ENCODE measurements at regions not wholly inside any gene's neighbourhood (a gene's known extent, or its start where the extent isn't known, plus 50 kb on each side); places are given as distances from the start of the nearest gene placed in this dataset.

GRCh38 chr6:44049163-44049988, 77.9 kb downstream of the MRPL14 start:
- no peaks in the 10 kb centered on the region for H4K20me1 ChIP-seq (ENCODE audit: control insufficient read depth, insufficient read depth, insufficient read length)
- H3K23ac ChIP-seq (ENCODE audit: insufficient read length, low read depth, low read length), result no peak overlapping the region
- H2AK5ac ChIP-seq (ENCODE audit: insufficient read length, low read length), result no peak overlapping the region
- H3K79me2 ChIP-seq (ENCODE audit: insufficient read depth, low read length), result no peaks in the 10 kb centered on the region
- no peaks in the 10 kb centered on the region for H3K23me2 ChIP-seq (ENCODE audit: insufficient read length, low read depth, low read length, poor library complexity, severe bottlenecking)
- H3K27ac ChIP-seq (ENCODE audit: insufficient read length, low read depth, low read length), result no peak overlapping the region
- H3K27ac Mint-ChIP-seq, result no peak overlapping the region
- no peak for TF ChIP-seq CTCF (conservative IDR thresholded peaks at IDR 0.05)
- H3K9ac ChIP-seq (ENCODE audit: extremely low read depth, insufficient read length, low read length), result no peak overlapping the region
- H3K4me2 ChIP-seq (ENCODE audit: insufficient read depth, insufficient read length, low read length), result no peak overlapping the region
- no peaks in the 10 kb centered on the region for H3K27me3 ChIP-seq (ENCODE audit: insufficient read depth, low read length)
- no peak overlapping the region for H2BK12ac ChIP-seq (ENCODE audit: insufficient read length, low read depth, low read length)
- no peak overlapping the region for H3K14ac ChIP-seq (ENCODE audit: insufficient read depth, low read length)
- H3K4ac ChIP-seq (ENCODE audit: low read depth, low read length), result no peak overlapping the region
- WGBS (ENCODE audit: extremely low coverage, insufficient read length, low lambda C conversion rate), result no CpG with 5 or more reads among the region's 6 CpGs
- H3K56ac ChIP-seq (ENCODE audit: insufficient read length, low read depth, low read length), result no peak overlapping the region
- no peak overlapping the region for H4K5ac ChIP-seq (ENCODE audit: insufficient read length, low read depth, low read length)
- peaks cover 22 to 26% of the 10 kb centered on the region in 2 experiments for H3K4me1 Mint-ChIP-seq
- H3K36me3 Mint-ChIP-seq (ENCODE audit: insufficient read depth in 1 of 3, low read depth in 3 of 3), result no peaks in the 10 kb centered on the region
- no peaks in the 10 kb centered on the region for H3K9me3 ChIP-seq (ENCODE audit: control insufficient read depth, low read depth, low read length)
- H2BK15ac ChIP-seq (ENCODE audit: low read depth, low read length), result no peak overlapping the region
- no peak overlapping the region for H4K91ac ChIP-seq (ENCODE audit: insufficient read length, low read depth, low read length)
- no peak overlapping the region for H3T11ph ChIP-seq (ENCODE audit: low read length)
- H2AFZ ChIP-seq (ENCODE audit: low read length), result no peak overlapping the region
- no peak for DNase-seq
- peaks cover 5% of the 10 kb centered on the region; the same call in 1 of the 2 replicates for H3K27me3 Mint-ChIP-seq (ENCODE audit: low read depth)
- H3K4me3 Mint-ChIP-seq, result no peak overlapping the region
- H3K18ac ChIP-seq (ENCODE audit: insufficient read length, low read depth, low read length), result no peak overlapping the region
- no peak overlapping the region for H2BK20ac ChIP-seq (ENCODE audit: low read depth, low read length, poor library complexity, severe bottlenecking)
- H2BK120ac ChIP-seq (ENCODE audit: low read depth, low read length, poor library complexity, severe bottlenecking), result no peak overlapping the region
- no peaks in the 10 kb centered on the region for H3K79me1 ChIP-seq (ENCODE audit: insufficient read depth, low read depth, low read length, poor library complexity, severe bottlenecking)
- H3K4me1 ChIP-seq (ENCODE audit: insufficient read depth, low read length), result peaks cover 4% of the 10 kb centered on the region; the same call in 1 of the 2 replicates
- no peaks in the 10 kb centered on the region for H3K9me3 Mint-ChIP-seq
- no peak overlapping the region for H4K8ac ChIP-seq (replicated peaks; ENCODE audit: insufficient read length, low read depth, low read length)
- no peak overlapping the region for H2BK5ac ChIP-seq (ENCODE audit: insufficient read length, low read length)
